Lower lobe of right lung (tissue), 2 donors: ENCODE measurements at regions not wholly inside any gene's neighbourhood (a gene's known extent, or its start where the extent isn't known, plus 50 kb on each side); places are given as distances from the start of the nearest gene placed in this dataset.

Experiments
- ATAC-seq, 2 donors: fragments of 200-7000 bp; cut with Tn5 transposase; one replicate each; pipeline ENCODE4 v1.9.1; 2020 to 2022; ENCODE audit warnings: mild to moderate bottlenecking in 2 of 2, moderate library complexity in 2 of 2
- DNase-seq: peaks from one replicate; pipeline ENCODE4 v3.0.0-alpha.2; 2020
- H3K27ac ChIP-seq: fragments of 200-600 bp; one replicate; pipeline ENCODE4 v1.8.0; 2022
- H3K27me3 ChIP-seq: fragments of 200-600 bp; one replicate; pipeline ENCODE4 v1.8.0; 2022; ENCODE audit warnings: low read depth
- H3K36me3 ChIP-seq: fragments of 200-600 bp; one replicate; pipeline ENCODE4 v1.8.0; 2022; ENCODE audit warnings: mild to moderate bottlenecking
- H3K4me1 ChIP-seq: fragments of 200-600 bp; one replicate; pipeline ENCODE4 v1.8.0; 2022
- H3K4me3 ChIP-seq: fragments of 200-600 bp; one replicate; pipeline ENCODE4 v1.8.0; 2022; ENCODE audit warnings: mild to moderate bottlenecking
- H3K9me3 ChIP-seq: fragments of 200-600 bp; one replicate; pipeline ENCODE4 v1.8.0; 2022
- CTCF ChIP-seq: fragments of 200-600 bp; IDR thresholded peaks from one replicate; pipeline ENCODE4 v1.8.0; 2022; ENCODE audit warnings: antibody characterized with exemption, mild to moderate bottlenecking
- intact Hi-C: fragments of 100-400 bp; cut with DNase I; formaldehyde crosslinking; loops from one replicate; pipeline ENCODE4 v1.11.0; 2022
- donor health status: DM: no; HTN: yes; CAD: no; lungs with severe emphysema.

DNA sequence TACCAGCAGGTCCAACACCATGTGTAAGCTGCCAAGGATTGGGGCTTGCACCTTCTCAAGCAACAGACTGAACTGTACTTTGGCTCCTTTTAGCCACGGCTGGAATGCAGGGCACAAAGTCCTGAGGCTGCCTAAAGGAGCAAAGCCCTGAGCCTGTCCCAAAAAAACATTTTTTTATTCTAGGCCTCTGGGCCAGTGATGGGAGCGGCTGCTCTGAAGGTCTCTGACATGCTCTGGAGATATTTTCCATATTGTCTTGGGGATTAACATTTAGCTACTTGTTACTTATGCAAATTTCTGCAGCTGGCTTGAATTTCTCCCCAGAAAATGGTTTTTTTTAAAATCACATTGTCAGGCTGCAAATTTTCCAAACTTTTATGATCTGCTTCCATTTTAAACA is 885.3 kb downstream of the GLUD2 start:
- intact Hi-C loops: no loop called here
- DNase-seq: no peak
- Histone ChIP-seq H3K27me3 (no peaks in the 10 kb centered on the region), H3K4me3 (no peak overlapping the region), H3K4me1 (no peaks in the 10 kb centered on the region), H3K27ac (no peak overlapping the region), H3K36me3 (no peaks in the 10 kb centered on the region), H3K9me3 (no peaks in the 10 kb centered on the region)
- no peak for TF ChIP-seq CTCF
- ATAC-seq: no peak

GRCh38 chrX:121949041-121949760 is 901.8 kb downstream of the GLUD2 start:
- intact Hi-C loops: no loop called here
- Histone ChIP-seq H3K27me3 (no peaks in the 10 kb centered on the region), H3K4me1 (no peaks in the 10 kb centered on the region), H3K27ac (no peak overlapping the region), H3K4me3 (no peak overlapping the region), H3K9me3 (no peaks in the 10 kb centered on the region), H3K36me3 (no peaks in the 10 kb centered on the region)
- DNase-seq (no peak), ATAC-seq (no peak)
- TF ChIP-seq CTCF: no peak

- no peak for DNase-seq
- TF ChIP-seq CTCF: no peak
- no peaks in the 10 kb centered on the region for H3K4me1 ChIP-seq
Observed at GRCh38 chrX:121958886-121959285, 911.5 kb downstream of the GLUD2 start.

GRCh38 chrX:121975671-121976070 is 928.3 kb downstream of the GLUD2 start:
- intact Hi-C loops: no loop called here
- ATAC-seq (no peak), DNase-seq (no peak)
- H3K27ac ChIP-seq: no peak overlapping the region
- no peaks in the 10 kb centered on the region for H3K4me1 ChIP-seq
- H3K9me3 ChIP-seq: no peaks in the 10 kb centered on the region
- no peak for TF ChIP-seq CTCF
- no peaks in the 10 kb centered on the region for H3K36me3 ChIP-seq
- no peaks in the 10 kb centered on the region for H3K27me3 ChIP-seq
- no peak overlapping the region for H3K4me3 ChIP-seq

More at GRCh38 chrX:121958886-121959285, 911.5 kb downstream of the GLUD2 start:
- no peak for ATAC-seq
- H3K4me3 ChIP-seq: no peak overlapping the region
- H3K27me3 ChIP-seq: no peaks in the 10 kb centered on the region
- intact Hi-C loops: no loop called here
- no peaks in the 10 kb centered on the region for H3K36me3 ChIP-seq
- H3K27ac ChIP-seq: no peak overlapping the region
- no peaks in the 10 kb centered on the region for H3K9me3 ChIP-seq

DNA sequence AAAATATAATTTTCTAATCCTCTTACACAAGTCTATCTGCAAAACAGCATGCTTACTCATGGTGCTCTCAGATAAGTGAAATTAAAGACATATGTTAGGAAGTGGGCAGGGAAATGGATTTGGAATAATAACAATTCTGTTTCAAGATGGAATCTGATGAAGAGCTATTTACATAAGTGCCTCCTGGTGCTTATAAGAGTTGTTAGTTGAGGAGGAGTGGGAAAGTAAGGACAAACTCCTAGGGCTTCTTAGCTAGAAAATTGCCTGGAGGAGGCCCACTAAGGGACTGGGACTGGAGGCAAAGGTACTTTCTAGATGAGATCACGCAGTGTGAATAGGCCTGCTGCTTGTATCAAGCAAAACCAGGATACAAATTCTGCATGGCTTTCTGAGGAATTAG is 939.8 kb downstream of the GLUD2 start:
- intact Hi-C loops: no loop called here
- no peaks in the 10 kb centered on the region for H3K9me3 ChIP-seq

More for the DNA sequence above, 939.8 kb downstream of the GLUD2 start:
- no peak for TF ChIP-seq CTCF
- Histone ChIP-seq H3K27me3 (no peaks in the 10 kb centered on the region), H3K36me3 (no peaks in the 10 kb centered on the region), H3K27ac (no peak overlapping the region), H3K4me3 (no peak overlapping the region), H3K4me1 (no peaks in the 10 kb centered on the region)
- ATAC-seq (no peak), DNase-seq (no peak)
